ENCODE measurements at regions not wholly inside any gene's neighbourhood (a gene's known extent, or its start where the extent isn't known, plus 50 kb on each side); places are given as distances from the start of the nearest gene placed in this dataset.
A peak's percentile ranks its signal among the peaks of the same experiment; 100 is the strongest.
"Not testable (repeated sequence)": the region's sequence is repeated elsewhere in the genome, so short reads cannot be mapped to it uniquely, and the experiment has no call there.

DNA sequence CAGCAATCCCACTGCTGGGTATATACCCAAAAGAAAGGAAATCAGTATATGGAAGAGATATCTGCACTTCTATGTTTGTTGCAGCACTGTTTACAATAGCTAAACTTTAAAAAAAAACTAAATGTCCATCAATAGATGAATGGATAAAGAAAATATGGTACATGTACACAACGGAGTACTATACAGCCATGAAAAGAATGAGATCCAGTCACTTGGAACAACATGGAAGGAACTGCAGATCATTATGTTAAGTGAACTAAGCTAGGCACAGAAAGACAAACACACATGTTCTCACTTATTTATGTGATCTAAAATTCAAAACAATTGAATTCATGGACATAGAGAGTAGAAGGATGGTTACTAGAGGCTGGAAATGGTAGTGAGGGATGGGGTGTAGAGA is 400.7 kb downstream of the ZNF674 start:
- DNase-seq, result no peak

DNA sequence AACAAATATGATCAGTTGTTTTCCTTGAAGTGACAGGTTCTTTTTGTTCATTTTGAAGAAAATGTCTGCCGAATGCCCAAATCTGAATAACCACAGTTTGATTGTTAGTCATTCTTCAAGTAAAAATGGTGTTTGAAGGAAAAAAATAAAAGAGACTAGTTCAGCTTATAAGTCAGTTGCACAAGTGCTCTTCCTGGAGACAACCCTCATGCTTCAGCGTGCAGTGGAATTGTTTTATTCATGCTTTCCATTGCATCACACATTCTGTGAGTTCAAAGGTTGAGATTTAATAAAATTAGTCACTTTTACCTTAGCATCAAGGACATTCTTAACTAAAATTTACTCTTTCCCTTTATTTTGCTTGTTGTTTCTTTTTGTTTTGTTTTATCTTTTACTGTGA is 404.9 kb downstream of the ZNF674 start:
- no peak for DNase-seq

DNA sequence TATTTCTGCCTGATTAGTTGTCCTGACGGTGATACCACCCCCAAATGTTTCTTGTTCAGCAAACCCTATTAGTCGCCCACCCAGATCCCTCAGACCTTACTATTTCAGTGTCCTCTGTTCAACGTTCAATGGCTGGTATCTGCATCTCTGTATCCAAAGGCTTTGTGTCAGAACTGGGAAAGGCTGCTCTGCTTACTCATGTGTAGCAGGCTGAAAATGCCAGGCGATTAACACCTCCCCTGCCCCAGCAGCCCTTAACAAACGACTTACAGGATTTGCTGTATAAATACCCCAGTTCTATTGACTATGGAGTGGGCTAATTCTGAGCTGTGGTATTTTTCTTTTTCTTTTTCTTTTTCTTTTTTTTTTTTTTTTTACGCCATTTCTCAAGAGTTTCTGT is 415.0 kb downstream of the ZNF674 start:
- peak; percentile 11 for DNase-seq

DNA sequence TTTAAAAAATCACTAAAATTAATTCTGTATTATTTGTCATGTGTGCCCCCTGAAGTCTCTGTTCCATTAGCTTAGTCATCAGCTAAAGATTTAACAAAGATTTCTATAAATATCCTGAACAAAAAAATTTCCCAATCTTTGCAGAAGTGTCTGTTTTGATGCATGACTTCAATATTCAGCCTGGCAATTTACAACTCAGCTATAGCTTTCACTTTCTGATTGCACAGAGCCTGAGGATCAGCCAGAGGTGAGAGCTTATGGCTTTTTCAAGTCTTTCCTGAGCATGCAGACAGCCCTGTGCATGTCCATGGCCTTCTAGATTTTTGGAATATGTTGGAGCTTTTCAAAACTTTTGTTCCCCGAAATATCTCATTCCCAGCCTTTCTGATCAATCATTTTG is 420.1 kb downstream of the ZNF674 start:
- no peak for DNase-seq

DNA sequence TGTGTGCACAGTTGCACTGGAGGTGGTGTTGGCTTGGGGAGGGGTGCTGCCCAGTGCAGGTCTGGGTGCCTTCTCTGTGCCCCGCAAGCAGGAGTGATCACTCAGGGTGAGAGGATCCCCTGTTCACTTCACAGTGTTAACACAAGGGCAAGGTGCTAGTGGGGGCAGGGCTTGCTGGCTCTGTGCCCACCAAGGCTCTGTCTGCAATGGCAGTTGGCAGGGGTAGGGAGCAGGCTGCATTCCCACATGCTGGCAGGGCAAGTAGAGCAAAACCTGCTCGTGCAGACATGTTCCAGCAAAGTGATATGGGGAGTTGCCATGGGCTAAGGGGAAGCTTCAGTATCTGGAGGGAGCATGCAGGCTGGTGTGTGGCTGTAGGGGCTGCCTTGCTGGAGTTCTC is 428.0 kb downstream of the ZNF674 start:
- no peak for DNase-seq

DNA sequence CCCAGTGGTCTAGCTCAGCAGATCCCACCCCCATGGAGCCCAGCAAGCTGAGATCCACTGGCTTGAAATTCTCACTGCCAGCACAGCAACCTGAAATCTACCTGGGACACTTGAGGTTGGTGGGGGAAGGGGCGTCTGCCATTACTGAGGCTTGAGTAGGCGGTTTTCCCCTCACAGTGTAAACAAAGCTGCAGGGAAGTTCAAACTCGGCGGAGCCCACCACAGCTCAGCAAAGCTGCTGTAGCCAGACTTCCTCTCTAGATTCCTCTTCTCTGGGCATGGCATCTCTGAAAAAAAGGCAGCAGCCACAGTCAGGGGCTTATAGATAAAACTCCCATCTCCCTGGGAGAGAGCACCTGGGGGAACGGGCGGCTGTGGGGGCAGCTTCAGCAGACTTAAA is 457.9 kb downstream of the ZNF674 start:
- DNase-seq, result not testable (repeated sequence)

DNA sequence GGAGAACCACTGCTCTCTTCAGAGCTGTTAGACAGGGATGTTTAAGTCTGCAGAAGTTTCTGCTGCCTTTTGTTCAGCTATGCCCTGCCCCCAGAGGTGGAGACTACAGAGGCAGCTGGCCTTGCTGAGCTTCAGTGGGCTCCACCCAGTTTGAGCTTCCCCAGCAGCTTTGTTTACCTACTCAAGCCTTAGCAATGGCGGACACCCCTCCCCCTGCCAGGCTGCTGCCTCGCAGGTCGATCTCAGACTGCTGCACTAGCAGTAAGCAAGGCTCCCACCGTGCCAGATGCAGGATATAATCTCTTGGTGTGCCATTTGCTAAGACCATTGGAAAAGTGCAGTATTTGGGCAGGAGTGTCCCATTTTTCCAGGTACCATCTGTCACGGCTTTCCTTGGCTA is 465.1 kb downstream of the ZNF674 start:
- not testable (repeated sequence) for DNase-seq

DNA sequence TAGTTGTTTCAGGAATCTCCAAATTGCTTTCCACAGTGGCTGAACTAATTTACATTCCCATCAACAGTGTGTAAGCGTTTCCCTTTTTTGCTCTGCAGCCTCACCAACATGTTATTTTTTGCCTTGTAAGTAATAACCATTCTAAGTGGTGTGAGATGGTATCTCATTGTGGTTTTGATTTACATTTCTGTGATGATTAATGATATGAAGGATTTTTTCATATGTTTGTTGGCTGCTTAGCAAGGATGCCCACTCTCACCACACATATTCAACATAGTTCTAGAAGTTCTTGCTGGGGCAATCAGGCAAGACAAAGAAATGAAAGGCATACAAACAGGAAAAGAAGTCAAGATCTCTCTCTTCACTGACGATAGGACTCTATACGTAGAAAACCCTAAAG is 472.4 kb downstream of the ZNF674 start:
- DNase-seq, result no peak

DNA sequence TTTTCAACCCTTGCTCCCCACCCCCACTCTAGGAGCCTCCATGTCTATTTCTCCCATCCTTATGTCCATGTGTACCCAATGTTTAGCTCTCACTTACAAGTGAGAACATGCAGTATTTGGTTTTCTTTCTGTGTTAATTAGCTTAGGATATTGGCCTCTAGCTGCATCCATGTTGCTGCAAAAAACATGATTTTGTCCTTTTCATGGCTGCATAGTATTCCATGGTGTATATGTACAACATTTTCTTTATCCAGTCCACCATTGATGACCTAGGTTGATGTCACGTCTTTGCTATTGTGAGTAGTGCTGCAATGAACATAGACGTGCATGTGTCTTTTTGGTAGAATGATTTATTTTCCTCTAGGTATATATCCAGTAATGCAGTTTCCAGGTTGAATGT is 472.8 kb downstream of the ZNF674 start:
- no peak for DNase-seq

DNA sequence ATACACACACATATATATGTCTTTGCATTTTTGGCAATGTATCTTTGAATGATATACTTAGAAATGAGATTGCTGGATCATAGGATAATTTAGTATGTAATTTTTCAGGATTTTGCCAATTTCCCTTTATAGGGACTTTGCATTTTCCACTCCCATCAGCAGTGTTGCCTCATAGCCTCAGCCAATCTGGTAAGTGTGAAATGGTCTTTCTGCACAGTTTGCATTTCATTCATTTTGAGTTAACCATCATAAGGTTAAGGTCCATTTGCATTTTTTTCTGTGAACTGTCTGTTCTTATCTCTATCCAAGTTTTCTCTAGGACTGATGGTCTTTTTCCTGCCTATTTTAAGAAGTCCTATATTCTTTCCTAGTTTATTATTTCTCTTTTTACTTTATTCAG is 474.8 kb downstream of the ZNF674 start:
- DNase-seq, result no peak

DNA sequence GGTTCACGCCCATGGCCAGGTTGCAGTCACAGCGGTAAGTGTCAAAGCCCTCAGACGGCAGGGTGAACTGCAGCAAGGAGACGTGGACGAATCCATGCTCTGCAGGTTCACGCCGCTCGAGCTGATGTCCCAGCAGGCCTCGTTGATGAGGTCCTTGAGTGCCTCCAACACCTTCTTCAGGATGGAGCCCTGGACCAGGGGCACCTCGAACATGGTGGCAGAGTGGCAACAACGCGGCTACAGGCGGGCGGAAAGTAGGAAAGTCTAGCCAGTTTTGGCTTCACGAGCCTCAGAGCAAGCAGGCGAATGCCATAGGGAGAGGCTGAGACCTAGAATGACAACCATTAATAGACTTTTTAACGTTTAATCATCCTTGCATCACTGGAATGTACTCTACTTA is 485.9 kb downstream of the ZNF674 start:
- DNase-seq, result no peak

DNA sequence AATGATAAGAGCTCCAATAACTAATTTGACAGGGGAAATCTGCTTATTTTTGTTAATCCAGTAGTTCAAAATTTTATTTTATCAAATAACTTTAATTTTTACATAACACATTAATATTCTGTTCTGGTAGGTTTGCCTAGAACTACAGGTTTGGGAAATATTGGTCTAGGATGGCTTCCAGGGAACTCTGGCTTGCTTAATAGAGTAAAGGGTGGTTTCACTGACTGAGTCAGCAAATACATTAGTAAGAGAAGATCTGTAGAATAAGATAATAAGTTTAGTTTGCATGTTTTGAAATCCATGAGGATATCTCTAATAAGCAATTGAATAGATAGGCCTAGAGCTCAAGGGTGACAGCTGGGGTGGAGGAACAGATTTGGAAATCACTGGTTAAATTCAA is 500.7 kb downstream of the ZNF674 start:
- no peak for DNase-seq

DNA sequence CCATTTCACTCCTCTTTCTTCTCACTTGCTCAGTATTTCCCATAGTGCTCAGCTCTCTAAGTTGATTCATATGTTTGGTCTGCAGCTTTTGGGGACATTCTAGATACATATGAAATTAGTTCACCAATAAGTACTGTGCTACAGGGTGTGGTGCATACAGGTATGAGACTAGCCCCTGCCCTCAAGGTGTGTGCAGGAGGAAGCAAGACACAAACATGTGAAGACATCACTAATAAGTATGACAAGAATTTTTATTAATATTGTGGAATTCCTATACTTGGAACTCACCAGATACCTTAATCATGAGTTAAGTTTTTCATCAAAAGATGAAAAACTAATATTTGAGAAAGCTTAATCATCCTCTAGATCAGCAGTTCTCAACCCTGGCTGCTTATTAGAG is 505.2 kb downstream of the ZNF674 start:
- no peak for DNase-seq

DNA sequence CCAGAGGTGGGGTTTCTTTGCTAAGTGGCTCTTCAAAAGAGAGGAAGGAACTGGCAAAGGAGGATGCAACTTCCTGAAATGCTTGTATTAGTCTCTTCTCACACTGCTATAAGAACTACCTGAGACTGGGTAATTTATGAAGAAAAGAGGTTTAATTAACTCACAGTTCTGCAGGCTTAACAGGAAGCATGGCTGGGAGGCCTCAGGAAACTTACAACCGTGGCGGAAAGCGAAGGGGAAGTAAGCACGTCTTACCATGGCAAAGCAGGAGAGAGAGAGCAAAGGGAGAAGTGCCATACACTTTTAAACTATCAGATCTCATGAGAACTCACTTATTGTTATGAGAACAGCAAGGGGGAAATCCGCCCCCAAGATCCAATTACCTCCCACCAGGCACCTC is 505.7 kb downstream of the ZNF674 start:
- DNase-seq, result no peak

DNA sequence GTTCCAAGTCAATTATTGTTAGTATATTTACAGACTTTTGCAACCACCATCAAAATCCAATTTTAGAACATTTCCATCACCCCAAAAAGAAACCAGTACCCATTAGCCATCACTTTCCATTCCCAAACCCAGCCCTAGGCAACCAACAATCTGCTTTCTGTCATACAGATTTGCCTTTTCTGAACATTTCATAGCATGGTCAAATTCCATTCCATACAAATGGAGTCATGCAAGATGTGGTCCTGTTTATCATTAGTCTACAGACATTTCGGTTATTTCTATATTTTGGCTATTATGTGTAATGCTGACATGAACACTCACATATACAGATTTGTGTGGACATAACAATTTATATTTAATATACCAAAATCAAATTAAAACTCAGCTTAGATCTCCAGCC is 508.7 kb downstream of the ZNF674 start:
- DNase-seq, result no peak

DNA sequence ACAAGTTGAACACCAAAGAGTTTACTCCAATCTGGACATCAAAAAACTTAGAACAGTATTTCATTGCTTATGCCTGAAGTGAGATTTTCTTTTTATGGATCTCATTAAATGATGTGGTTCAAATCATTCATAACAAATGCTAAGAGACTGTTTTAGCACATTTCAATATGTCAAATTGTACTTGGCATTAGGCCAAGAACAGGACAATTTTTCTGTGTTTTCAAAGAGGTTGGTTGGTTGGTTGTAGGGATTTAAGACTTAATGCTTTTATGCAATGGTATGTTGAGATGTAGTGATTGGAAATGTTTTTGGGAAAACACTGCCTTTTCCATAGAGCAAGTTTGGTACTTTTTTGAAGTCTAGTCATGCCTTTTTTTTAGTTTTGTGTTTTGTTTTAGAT is 510.4 kb downstream of the ZNF674 start:
- no peak for DNase-seq

DNA sequence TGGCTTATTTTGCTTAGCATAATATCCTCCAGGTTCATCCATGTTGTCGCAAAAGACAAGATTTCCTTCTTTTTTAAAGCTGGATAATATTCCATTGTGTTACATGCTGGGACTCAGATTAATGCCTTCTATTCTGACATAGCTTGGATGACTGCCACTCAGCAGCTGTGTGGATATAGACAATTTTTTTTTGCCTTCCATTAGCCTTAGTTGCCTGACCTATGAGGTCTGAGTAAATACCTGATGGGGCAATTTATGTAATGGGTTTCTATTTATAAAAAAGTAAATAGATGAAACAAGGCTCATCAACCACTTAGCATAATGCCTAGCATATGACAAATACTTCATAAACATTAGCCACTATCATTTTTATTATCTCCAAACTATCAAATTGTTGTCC is 515.4 kb downstream of the ZNF674 start:
- DNase-seq, result peak; percentile 90

DNA sequence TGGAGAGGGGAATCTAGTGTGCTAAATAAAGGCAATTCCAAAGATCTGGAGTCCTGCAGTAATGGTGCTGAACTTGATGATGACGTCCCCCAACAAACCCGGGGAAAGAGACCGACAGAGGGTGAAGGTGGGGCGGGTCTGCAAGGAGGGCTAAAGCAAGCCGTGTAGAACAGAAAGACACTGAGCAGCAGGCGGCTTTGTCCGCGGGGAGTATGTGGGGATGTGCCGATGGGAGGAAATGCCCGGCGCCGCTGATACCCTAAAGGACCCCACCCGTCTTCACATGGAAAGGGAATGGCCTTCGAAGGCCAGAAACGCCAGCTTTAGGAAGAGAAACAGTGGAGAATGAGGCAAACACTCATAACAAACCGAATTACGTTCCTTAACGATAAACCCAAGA is 528.9 kb downstream of the ZNF674 start:
- DNase-seq, result no peak

DNA sequence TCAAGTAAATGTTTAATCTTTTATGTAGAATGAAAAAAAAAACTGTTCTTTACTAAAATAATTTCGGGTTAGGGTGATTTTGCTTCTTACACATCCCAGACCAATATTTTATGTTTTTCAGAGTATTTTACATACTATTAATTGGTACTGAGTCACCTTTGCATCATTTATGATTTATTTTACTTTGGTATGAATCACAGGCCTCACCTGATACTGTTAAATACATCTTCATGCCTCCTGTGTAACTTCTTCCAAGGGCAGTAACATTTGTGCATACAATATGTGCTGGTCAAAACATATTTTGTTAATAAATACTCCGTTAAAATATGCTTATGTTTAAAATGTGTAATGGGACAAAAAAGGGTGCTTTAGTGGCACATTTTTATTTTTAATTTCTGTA is 529.6 kb downstream of the ZNF674 start:
- no peak for DNase-seq

DNA sequence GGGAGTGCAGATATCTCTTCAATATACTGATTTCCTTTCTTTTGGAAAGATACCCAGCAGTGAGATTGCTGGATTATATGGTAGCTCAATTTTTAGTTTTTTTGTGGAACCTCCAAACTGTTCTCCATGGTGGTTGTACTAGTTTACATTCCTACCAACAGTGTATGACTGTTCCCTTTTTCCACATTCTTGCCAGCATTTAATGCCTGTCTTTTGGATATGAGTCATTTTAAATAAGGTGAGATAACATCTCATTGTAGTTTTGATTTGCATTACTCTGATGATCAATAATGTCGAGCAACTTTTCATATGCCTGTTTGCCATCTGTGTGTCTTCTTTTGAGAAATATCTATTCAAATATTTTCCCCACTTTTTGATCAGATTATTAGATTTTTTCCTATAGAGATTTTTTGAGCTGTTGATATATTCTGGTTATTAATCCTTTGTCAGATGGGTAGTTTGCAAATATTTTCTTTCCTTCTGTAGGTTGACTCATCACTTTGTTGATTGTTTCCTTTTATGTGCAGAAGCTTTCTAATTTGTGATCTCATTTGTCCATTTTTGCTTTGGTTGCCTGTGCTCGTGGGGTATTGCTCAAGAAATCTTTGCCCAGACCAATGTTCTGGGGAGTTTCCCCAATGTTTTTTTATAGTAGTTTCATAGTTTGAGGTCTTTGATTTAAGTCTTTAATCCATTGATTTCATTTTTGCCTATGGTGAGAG is 552.7 kb downstream of the ZNF674 start:
- no peak for DNase-seq

DNA sequence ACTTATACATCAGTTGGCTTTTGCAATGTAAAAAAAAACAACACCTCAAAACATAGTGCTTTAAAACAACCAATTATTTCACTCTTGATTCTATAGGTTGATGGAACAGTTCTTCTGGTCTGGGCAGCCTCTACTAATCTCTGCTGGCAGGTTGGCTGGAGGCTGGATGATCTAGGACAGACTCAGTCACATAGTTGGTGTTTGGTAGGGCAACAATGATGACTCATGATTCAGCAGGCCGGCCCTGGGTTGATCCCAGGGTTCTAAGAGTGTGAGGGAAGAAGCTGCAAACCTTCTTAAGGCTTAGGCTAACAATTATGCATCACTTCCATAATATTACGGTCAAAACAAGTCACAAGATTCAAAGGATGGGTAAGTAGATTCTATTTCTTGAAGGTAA is 558.2 kb downstream of the ZNF674 start:
- no peak for DNase-seq

DNA sequence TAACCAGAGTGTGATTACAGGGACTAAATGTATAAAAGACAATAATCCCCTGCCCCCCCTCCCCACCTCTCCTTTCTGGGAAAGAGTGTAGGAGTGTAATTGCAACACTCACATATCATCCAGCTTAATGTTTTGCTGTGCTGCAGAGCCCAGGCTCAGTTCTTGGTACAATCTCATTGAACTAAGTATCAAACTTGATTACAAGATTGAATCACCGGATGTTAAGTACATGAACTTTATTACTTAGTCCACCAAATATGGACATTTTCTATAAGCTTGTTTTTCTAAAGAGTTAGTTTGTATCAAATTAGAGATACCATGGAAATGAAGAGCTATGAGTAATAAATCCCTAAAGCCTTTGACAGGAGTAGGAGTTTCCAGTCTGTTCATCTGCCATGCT is 559.1 kb downstream of the ZNF674 start:
- DNase-seq, result no peak

DNA sequence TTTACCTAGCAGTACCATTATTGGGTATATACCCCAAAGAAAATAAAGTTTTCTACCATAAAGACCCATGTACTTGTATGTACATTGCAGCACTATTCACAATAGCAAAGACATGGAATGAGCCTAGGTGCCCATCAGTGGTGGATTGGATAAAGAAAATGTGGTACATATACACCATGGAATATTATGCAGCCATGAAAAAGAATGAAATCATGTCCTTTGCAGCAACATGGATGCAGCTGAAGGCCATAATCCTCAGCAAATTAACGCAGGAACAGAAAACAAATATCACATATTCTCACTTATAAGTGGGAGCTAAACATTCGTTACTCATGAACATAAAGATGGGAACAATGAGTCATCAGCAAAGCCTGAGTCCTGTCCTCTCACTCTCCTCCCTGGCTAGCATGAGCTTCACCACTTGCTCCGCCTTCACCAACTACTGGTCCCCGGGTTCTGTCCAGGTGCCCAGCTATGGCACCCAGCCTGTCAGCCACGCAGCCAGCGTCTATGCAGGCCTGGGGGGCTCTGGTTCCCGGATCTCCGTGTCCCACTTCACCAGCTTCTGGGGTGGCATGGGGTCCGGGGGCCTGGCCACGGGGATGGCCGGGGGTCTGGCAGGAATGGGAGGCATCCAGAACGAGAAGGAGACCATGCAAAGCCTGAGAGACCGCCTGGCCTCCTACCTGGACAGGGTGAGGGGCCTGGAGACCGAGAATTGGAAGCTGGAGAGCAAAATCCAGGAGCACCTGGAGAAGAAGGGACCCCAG is 562.1 kb downstream of the ZNF674 start:
- DNase-seq, result not testable (repeated sequence)

DNA sequence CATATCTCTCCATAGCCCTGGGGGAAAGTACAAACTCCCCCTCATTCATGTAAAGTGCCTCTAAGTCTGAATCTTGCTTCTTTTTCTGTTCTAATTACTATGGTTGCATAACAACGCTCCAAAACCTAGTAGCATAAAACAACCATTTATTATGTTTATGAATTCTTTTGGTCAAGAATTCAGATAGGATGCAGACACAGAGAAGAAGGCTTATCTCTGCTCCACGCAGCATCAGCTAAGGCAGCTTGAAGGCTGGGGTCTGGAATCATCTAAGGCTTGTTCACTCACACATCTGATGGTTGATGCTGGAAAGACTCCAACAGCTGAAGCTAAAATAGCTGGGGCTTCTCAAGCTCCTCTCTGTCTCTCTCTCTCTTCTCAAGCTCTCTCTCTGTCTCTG is 564.5 kb downstream of the ZNF674 start:
- no peak for DNase-seq

DNA sequence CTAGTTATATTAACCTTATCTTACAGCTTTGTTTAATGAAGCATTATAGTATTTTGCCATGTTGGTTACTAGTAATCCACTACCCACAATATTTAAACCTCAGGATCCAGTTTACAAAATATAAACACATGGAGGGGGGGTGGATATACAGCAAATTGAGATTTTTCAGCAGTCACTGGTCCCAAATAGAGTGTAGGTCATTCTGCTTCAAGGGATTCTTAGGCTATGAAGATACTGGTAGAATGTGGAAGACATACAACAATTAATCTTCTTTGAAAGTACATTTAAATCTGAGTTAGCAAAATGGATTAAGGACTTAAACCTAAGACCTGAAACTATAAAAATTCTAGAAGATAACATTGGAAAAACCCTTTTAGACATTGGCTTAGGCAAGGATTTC is 569.6 kb downstream of the ZNF674 start:
- no peak for DNase-seq
